Prostate gland (tissue), 2 donors: ENCODE measurements at regions not wholly inside any gene's neighbourhood (a gene's known extent, or its start where the extent isn't known, plus 50 kb on each side); places are given as distances from the start of the nearest gene placed in this dataset.

Experiments used
- DNase-seq: peaks from one replicate; pipeline ENCODE4 v3.0.0-alpha.2; 2019; ENCODE audit warnings: low spot score
- H3K27ac ChIP-seq, 2 donors: fragments of 200-600 bp; sonication (generic); 2 replicates each; pipeline ENCODE4 v1.5.1; 2017 to 2019
- H3K27me3 ChIP-seq: fragments of 200-600 bp; sonication (generic); replicated peaks from 2 replicates; pipeline ENCODE4 v1.5.1; 2019; ENCODE audit not compliant: insufficient read depth
- H3K36me3 ChIP-seq, 2 donors: fragments of 200-600 bp; sonication (generic); 1 replicate in 1 of 2; 2 replicates in 1 of 2; pipeline versions ENCODE4 v1.5.1 to v1.8.1; 2017 to 2019
- H3K4me1 ChIP-seq: fragments of 200-600 bp; sonication (generic); replicated peaks from 2 replicates; pipeline ENCODE4 v1.5.1; 2019
- H3K4me3 ChIP-seq, 2 donors: fragments of 200-600 bp; sonication (generic); 2 replicates each; pipeline ENCODE4 v1.5.1; 2017 to 2019
- H3K9me3 ChIP-seq: fragments of 200-600 bp; sonication (generic); 2 replicates; pipeline ENCODE4 v1.5.1; 2017
- POLR2A ChIP-seq: fragments of 450-650 bp; IDR thresholded peaks from one replicate; pipeline ENCODE4 v1.6.1; 2016; ENCODE audit warnings: antibody characterized with exemption, mild to moderate bottlenecking
- POLR2AphosphoS5 ChIP-seq: sonication (generic); formaldehyde crosslinking; IDR thresholded peaks from one replicate; pipeline ENCODE4 v1.6.1; 2017; ENCODE audit warnings: antibody characterized with exemption
- WGBS: methylation state at CpG from one replicate; pipeline ENCODE4 v1.1.5; 2018; 5-methylcytosine and 5-hydroxymethylcytosine counted together
- intact Hi-C: fragments of 100-400 bp; cut with DNase I; formaldehyde crosslinking; loops from one replicate; pipeline ENCODE4 v1.14.2; 2022
- TF ChIP-seq, protein P1 (sequence below), 4 experiments: fragments of 200-600 bp in 2 of 4; fragments of 450-650 bp in 2 of 4; sonication (generic) in 2 of 4; IDR thresholded peaks; 1 replicate in 3 of 4; 2 replicates in 1 of 4; pipeline ENCODE4 v1.5.1; 2016 to 2019; ENCODE audit warnings: antibody characterized with exemption in 4 of 4, mild to moderate bottlenecking in 2 of 4, moderate library complexity in 2 of 4

DNA sequence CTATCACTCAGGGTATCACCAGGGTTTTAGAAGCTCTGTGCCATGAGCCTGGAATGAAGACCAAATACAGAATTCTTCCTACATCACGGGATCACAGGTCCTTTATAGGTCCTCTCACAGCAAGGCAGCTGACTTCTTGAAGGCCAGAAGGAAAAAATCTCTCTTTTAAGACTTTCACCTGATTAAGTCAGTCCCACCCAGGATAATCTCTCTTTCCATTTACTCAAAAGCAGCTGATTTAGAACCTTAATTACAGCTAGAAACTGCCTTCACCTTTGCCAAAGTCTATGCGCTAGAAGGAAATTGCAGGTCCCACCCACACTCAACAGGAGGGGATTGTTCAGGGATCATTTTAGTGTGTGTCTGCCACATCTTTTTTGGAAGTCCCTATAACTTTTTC lies 135.1 kb downstream of the RAB11FIP2 start:
- no peaks in the 10 kb centered on the region for H3K27me3 ChIP-seq
- no peak overlapping the region for H3K27ac ChIP-seq
- TF ChIP-seq POLR2AphosphoS5 (no peak), POLR2A (no peak)
- TF ChIP-seq, protein P1, sequence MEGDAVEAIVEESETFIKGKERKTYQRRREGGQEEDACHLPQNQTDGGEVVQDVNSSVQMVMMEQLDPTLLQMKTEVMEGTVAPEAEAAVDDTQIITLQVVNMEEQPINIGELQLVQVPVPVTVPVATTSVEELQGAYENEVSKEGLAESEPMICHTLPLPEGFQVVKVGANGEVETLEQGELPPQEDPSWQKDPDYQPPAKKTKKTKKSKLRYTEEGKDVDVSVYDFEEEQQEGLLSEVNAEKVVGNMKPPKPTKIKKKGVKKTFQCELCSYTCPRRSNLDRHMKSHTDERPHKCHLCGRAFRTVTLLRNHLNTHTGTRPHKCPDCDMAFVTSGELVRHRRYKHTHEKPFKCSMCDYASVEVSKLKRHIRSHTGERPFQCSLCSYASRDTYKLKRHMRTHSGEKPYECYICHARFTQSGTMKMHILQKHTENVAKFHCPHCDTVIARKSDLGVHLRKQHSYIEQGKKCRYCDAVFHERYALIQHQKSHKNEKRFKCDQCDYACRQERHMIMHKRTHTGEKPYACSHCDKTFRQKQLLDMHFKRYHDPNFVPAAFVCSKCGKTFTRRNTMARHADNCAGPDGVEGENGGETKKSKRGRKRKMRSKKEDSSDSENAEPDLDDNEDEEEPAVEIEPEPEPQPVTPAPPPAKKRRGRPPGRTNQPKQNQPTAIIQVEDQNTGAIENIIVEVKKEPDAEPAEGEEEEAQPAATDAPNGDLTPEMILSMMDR (IDR thresholded peaks at IDR 0.05), result no peak
- H3K36me3 ChIP-seq, result no peaks in the 10 kb centered on the region
- H3K4me3 ChIP-seq, result no peak overlapping the region
- WGBS, result 96% methylated on average over 2 of the region's 2 CpGs
- H3K4me1 ChIP-seq, result no peaks in the 10 kb centered on the region
- intact Hi-C loops, result no loop called here
- H3K9me3 ChIP-seq, result no peaks in the 10 kb centered on the region
- DNase-seq, result no peak

DNA sequence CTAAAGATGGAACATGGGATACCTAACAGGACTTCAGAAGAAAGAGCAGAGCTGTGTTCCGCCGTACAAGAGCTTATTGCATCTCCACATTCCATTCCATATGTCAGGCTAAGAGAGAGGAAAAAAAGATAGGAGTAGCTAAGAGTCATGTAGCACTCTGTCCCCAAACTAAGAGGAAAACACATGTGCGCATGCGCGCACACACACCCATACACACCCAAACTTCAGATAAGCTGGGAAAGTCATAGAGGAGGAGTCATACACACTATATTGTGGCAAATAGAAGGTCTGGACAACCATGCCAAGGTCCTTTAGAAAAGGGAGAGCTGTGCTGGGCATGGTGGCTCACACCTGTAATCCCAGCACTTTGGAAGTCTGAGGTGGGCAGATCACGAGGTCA lies 132.4 kb downstream of the RAB11FIP2 start:
- WGBS, result 96% methylated on average over 6 of the region's 6 CpGs
- DNase-seq, result no peak

DNA sequence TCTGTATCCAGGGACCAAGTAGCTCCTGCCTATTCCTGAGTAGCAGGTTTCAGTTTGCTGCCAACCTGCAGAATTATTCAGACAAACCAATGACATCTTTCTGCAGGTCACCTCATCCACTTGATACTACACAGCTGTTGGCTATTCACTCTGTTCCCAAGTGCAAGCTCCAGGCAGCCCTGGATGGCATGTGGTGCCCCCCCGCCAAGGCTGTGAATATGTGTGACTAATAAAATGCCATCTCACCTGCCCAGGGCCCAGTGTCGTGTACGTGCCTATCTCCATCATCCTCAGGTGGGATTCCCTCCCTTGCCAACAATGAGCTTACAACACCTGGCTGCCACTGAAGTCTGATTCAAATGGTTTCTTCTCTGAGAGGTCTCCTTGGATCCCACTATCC lies 125.8 kb downstream of the RAB11FIP2 start:
- Histone ChIP-seq H3K4me3 (no peak overlapping the region), H3K4me1 (no peaks in the 10 kb centered on the region), H3K27ac (no peak overlapping the region), H3K36me3 (no peaks in the 10 kb centered on the region), H3K9me3 (no peaks in the 10 kb centered on the region), H3K27me3 (no peaks in the 10 kb centered on the region)
- TF ChIP-seq, protein P1 (IDR thresholded peaks at IDR 0.05), result no peak
- no peak for TF ChIP-seq POLR2AphosphoS5
- no peak for TF ChIP-seq POLR2A
- no peak for DNase-seq
- WGBS, result 88% methylated on average over 3 of the region's 3 CpGs
- intact Hi-C loops, result no loop called here

More for the DNA sequence above, 132.4 kb downstream of the RAB11FIP2 start:
- H3K36me3 ChIP-seq, result no peaks in the 10 kb centered on the region
- H3K27me3 ChIP-seq, result no peaks in the 10 kb centered on the region
- intact Hi-C loops, result no loop called here
- TF ChIP-seq POLR2AphosphoS5 (no peak), POLR2A (no peak)
- H3K4me3 ChIP-seq, result no peak overlapping the region
- H3K9me3 ChIP-seq, result no peaks in the 10 kb centered on the region
- no peak overlapping the region for H3K27ac ChIP-seq
- no peaks in the 10 kb centered on the region for H3K4me1 ChIP-seq

DNA sequence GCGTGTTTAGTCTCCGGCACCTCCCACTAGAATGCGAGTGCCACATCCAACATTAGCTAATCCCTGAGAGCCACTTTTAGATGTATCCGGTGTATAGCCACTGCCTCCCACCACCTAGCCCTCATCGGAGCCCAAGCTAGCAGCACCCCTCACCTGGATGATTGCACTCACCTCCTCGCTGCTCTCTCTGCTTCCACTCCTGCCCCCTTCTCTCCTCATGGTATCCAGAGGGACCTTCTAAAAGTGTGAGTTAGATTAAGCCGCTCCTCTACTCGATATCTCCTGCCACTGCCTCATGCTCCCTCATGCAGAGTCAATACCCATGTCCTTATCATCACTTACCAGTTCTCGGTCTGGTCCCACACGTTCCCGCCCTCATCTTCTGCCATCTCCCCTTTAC lies 125.3 kb downstream of the RAB11FIP2 start:
- no peaks in the 10 kb centered on the region for H3K9me3 ChIP-seq
- 91% methylated on average over 11 of the region's 11 CpGs for WGBS
- no peak for DNase-seq
- TF ChIP-seq POLR2A (no peak), POLR2AphosphoS5 (no peak)
- TF ChIP-seq, protein P1 (IDR thresholded peaks at IDR 0.05), result no peak
- H3K4me3 ChIP-seq, result no peak overlapping the region
- H3K36me3 ChIP-seq, result no peaks in the 10 kb centered on the region
- H3K27ac ChIP-seq, result no peak overlapping the region
- no peaks in the 10 kb centered on the region for H3K4me1 ChIP-seq
- H3K27me3 ChIP-seq, result no peaks in the 10 kb centered on the region
- intact Hi-C loops, result no loop called here

DNA sequence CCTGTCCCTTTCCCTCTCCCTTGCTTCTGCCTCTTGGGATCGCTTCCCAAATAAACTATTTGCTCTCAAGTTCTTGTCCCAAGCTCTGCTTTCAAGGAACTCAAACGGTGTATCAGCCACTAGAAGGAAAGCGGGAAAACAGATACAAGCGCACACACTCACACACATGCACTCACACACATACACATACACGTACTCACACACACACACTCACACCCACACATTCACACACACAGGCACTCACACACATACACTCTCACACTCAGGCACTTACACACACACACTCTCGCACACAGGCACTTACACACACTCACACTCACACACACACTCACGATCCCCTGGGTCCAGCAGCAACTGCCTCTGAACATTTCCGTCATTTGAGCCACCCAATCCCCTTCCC lies 121.9 kb downstream of the RAB11FIP2 start:
- Histone ChIP-seq H3K27ac (no peak overlapping the region), H3K9me3 (no peaks in the 10 kb centered on the region), H3K27me3 (no peaks in the 10 kb centered on the region), H3K4me3 (no peak overlapping the region), H3K4me1 (no peaks in the 10 kb centered on the region), H3K36me3 (no peaks in the 10 kb centered on the region)
- no peak for DNase-seq
- 85% methylated on average over 8 of the region's 8 CpGs for WGBS
- intact Hi-C loops, result no loop called here
- no peak for TF ChIP-seq POLR2A
- no peak for TF ChIP-seq POLR2AphosphoS5
- TF ChIP-seq, protein P1 (IDR thresholded peaks at IDR 0.05), result no peak
